HepG2 (cell line): ENCODE measurements at regions not wholly inside any gene's neighbourhood (a gene's known extent, or its start where the extent isn't known, plus 50 kb on each side); places are given as distances from the start of the nearest gene placed in this dataset.

Experiments used
- ATAC-seq: fragments of 200-7000 bp; cut with Tn5 transposase; 3 replicates; pipeline ENCODE4 v1.9.1; 2020; ENCODE audit warnings: mild to moderate bottlenecking, moderate library complexity
- BruUV-seq: library from RNA; stranded (reverse); fragments of 400-500 nt; replicated peaks from 2 replicates; lab custom pipeline; 2021; lab: Mats Ljungman, UMichigan
- CTCF ChIA-PET: fragments of 300-600 bp; formaldehyde crosslinking; extraction: SDS; loops from one replicate; lab custom pipeline; 2021; ENCODE audit warnings: low total read pairs, inconsistent platforms, low intra/inter-chr PET ratio; lab: Yijun Ruan, JAX
- POLR2A ChIA-PET: fragments of 350-600 bp; sonication (Branson Sonifier 250); formaldehyde crosslinking; loops from one replicate; lab custom pipeline; 2020; ENCODE audit warnings: antibody characterized with exemption, inconsistent platforms; lab: Yijun Ruan, JAX
- DNase-seq: peaks from one replicate; pipeline ENCODE4 v3.0.0-alpha.2; 2015; ENCODE audit warnings: low spot score
- FAIRE-seq: peaks from 3 replicates; lab custom pipeline; 2011; peaks lifted over from hg19 to GRCh38; lab: Jason Lieb, UNC
- H2AFZ ChIP-seq: one replicate; pipeline ENCODE4 v1.6.1; 2011; ENCODE audit warnings: low read length, inconsistent platforms
- H3K27ac ChIP-seq: fragments of 300-600 bp; 3 replicates; pipeline ENCODE4 v1.8.0; 2011; ENCODE audit warnings: mixed run types, mild to moderate bottlenecking, mixed read lengths, low read length, inconsistent platforms; ENCODE audit not compliant: insufficient read depth; ENCODE audit errors: extremely low read length
- H3K27me3 ChIP-seq, 2 experiments: fragments of 200-600 bp in 1 of 2; 2 replicates in 1 of 2; 3 replicates in 1 of 2; pipeline versions ENCODE4 v1.6.0 to v1.8.0; 2011; ENCODE audit warnings: low read length in 2 of 2, mild to moderate bottlenecking in 2 of 2, moderate library complexity in 2 of 2, inconsistent platforms in 1 of 2; ENCODE audit not compliant: insufficient read depth in 2 of 2, control insufficient read depth in 1 of 2
- H3K36me3 ChIP-seq, 2 experiments: fragments of 200-600 bp in 1 of 2; replicated peaks in 1 of 2; 2 replicates in 1 of 2; 3 replicates in 1 of 2; pipeline versions ENCODE4 v1.5.1 to v1.8.0; 2011; ENCODE audit warnings: low read length in 2 of 2, inconsistent platforms in 1 of 2; ENCODE audit not compliant: insufficient read depth in 2 of 2, control insufficient read depth in 1 of 2
- H3K4me1 ChIP-seq: 2 replicates; pipeline ENCODE4 v1.5.1; 2012; ENCODE audit warnings: low read length, inconsistent platforms; ENCODE audit not compliant: insufficient read depth
- H3K4me2 ChIP-seq: 2 replicates; pipeline ENCODE4 v1.6.0; 2011; ENCODE audit warnings: low read depth, low read length, inconsistent platforms
- H3K4me3 ChIP-seq, 3 experiments: fragments of 200-600 bp in 1 of 3; sonication (generic), shearing (Covaris generic) in 1 of 3; replicated peaks in 1 of 3; 2 replicates each; pipeline ENCODE4 v1.5.1; 2011 to 2016; ENCODE audit warnings: low read length in 3 of 3, inconsistent platforms in 2 of 3, low read depth in 2 of 3, mild to moderate bottlenecking in 2 of 3, control low read depth in 1 of 3, mixed read lengths in 1 of 3; ENCODE audit not compliant: insufficient read depth in 1 of 3
- H3K79me2 ChIP-seq: one replicate; pipeline ENCODE4 v1.6.1; 2011; ENCODE audit warnings: low read length, inconsistent platforms; ENCODE audit not compliant: insufficient read depth
- H3K9ac ChIP-seq: 2 replicates; pipeline ENCODE4 v1.6.0; 2011; ENCODE audit warnings: mild to moderate bottlenecking, low read depth, low read length, inconsistent platforms; ENCODE audit not compliant: insufficient read depth
- H3K9me3 ChIP-seq: 2 replicates; pipeline ENCODE4 v1.5.1; 2012; ENCODE audit warnings: mild to moderate bottlenecking, low read length
- H4K20me1 ChIP-seq: 2 replicates; pipeline ENCODE4 v1.6.0; 2011; ENCODE audit warnings: inconsistent platforms, mild to moderate bottlenecking, low read length, moderate library complexity; ENCODE audit not compliant: insufficient read depth
- EHMT2 ChIP-seq: fragments of 200-600 bp; sonication (generic); IDR thresholded peaks from 2 replicates; pipeline ENCODE4 v1.7.0; 2017; ENCODE audit warnings: antibody characterized with exemption, low read depth, low read length, borderline replicate concordance
- FOXA1 ChIP-seq, 2 experiments: fragments of 450-650 bp in 1 of 2; sonication (generic) in 1 of 2; formaldehyde crosslinking in 1 of 2; IDR thresholded peaks; 2 replicates each; pipeline versions ENCODE4 v1.4.0 to v1.6.1; 2016 to 2020; ENCODE audit warnings: missing genetic modification reagents in 1 of 2
- JDP2 ChIP-seq: sonication (generic); formaldehyde crosslinking; IDR thresholded peaks from 2 replicates; pipeline ENCODE4 v1.8.1; 2022; ENCODE audit warnings: missing genetic modification reagents, borderline replicate concordance
- PAF1 ChIP-seq: IDR thresholded peaks from 2 replicates; pipeline ENCODE4 v1.6.1; 2016; ENCODE audit warnings: missing genetic modification reagents, missing compliant biosample characterization
- PLSCR1 ChIP-seq: sonication (generic); formaldehyde crosslinking; IDR thresholded peaks from 2 replicates; pipeline ENCODE4 v1.5.0; 2020; ENCODE audit warnings: missing genetic modification reagents, mild to moderate bottlenecking, borderline replicate concordance
- REXO4 ChIP-seq: sonication (generic); formaldehyde crosslinking; IDR thresholded peaks from 2 replicates; pipeline ENCODE4 v1.8.0; 2022; ENCODE audit warnings: missing genetic modification reagents, mild to moderate bottlenecking, borderline replicate concordance
- TFDP2 ChIP-seq: sonication (generic); formaldehyde crosslinking; IDR thresholded peaks from 2 replicates; pipeline ENCODE4 v1.4.0; 2020; ENCODE audit warnings: missing genetic modification reagents
- WIZ ChIP-seq: sonication (generic); formaldehyde crosslinking; IDR thresholded peaks from 2 replicates; pipeline ENCODE4 v1.5.1; 2020; ENCODE audit warnings: mild to moderate bottlenecking, missing genetic modification reagents
- ZZZ3 ChIP-seq: sonication (generic); formaldehyde crosslinking; IDR thresholded peaks from 2 replicates; pipeline ENCODE4 v1.4.0; 2020; ENCODE audit warnings: missing genetic modification reagents, mild to moderate bottlenecking, borderline replicate concordance
- WGBS: methylation state at CpG from one replicate; pipeline ENCODE4 v1.1.6; 2017; ENCODE audit warnings: low lambda C conversion rate; 5-methylcytosine and 5-hydroxymethylcytosine counted together
- in situ Hi-C: cut with HindIII; loops from 2 replicates; pipeline ENCODE4 v1.10.0; 2017; ENCODE audit warnings: low pct_unique_long_range_greater_than_20kb; ENCODE audit not compliant: extremely low pct_ligation_motif_present
- intact Hi-C: fragments of 100-400 bp; cut with micrococcal nuclease; formaldehyde crosslinking; loops from one replicate; pipeline ENCODE4 v1.10.0; 2022; ENCODE audit not compliant: unreplicated experiment

GRCh38 chrX:120801426-120801825 lies 74.2 kb downstream of the CT47B1 start:
- Histone ChIP-seq H3K79me2 (no peaks in the 10 kb centered on the region), H4K20me1 (no peaks in the 10 kb centered on the region), H3K9me3 (no peaks in the 10 kb centered on the region), H3K4me3 (no peak overlapping the region), H2AFZ (no peak overlapping the region), H3K4me1 (no peaks in the 10 kb centered on the region), H3K9ac (no peak overlapping the region), H3K27ac (no peak overlapping the region), H3K4me2 (no peak overlapping the region), H3K36me3 (no peaks in the 10 kb centered on the region), H3K27me3 (no peaks in the 10 kb centered on the region)
- TF ChIP-seq JDP2 (CRISPR knock-in tag) = no peak
- TF ChIP-seq PAF1 (CRISPR knock-in tag) = no peak
- TF ChIP-seq PLSCR1 (CRISPR knock-in tag) = no peak
- no peak for TF ChIP-seq TFDP2 (CRISPR knock-in tag)
- TF ChIP-seq REXO4 (CRISPR knock-in tag) = no peak
- TF ChIP-seq ZZZ3 = no peak
- no peak for TF ChIP-seq WIZ (CRISPR knock-in tag)
- no peak for TF ChIP-seq EHMT2
- TF ChIP-seq FOXA1 (IDR thresholded peaks at IDR 0.05) = no peak
- no peak for TF ChIP-seq FOXA1 (CRISPR knock-in tag; IDR thresholded peaks at IDR 0.05)
- in situ Hi-C loops = no loop called here
- no TSS peak for BruUV-seq
- 50% methylated on average over 2 of the region's 4 CpGs for WGBS
- FAIRE-seq (no peak), DNase-seq (no peak), ATAC-seq (no peak)
- ChIA-PET POLR2A (no interaction called here), CTCF (no interaction called here)
- intact Hi-C loops = no loop called here
